ENCODE measurements at regions not wholly inside any gene's neighbourhood (a gene's known extent, or its start where the extent isn't known, plus 50 kb on each side); places are given as distances from the start of the nearest gene placed in this dataset.

DNA sequence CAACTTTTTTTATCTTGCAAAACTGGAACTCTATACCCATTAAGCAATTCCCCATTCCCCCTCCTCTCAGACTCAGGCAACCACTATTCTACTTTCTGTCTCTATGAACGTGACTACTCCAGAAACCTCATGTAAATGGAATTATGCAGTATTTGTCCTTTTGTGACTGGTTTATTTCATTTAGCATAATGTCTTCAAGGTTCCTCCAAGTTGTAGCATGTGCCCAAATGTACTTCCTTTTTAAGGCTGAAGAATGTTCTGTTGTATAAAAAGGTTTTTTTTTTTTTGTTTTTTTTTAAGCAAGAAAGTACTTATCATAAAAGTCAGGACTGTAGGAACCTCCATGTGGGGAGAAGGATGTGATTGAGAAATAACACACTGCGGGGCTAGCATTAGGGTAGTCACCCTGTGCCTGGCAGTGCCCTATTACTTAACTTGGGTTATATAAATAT is 145.3 kb upstream of the FOXN2 start:
- TF ChIP-seq, protein P1, sequence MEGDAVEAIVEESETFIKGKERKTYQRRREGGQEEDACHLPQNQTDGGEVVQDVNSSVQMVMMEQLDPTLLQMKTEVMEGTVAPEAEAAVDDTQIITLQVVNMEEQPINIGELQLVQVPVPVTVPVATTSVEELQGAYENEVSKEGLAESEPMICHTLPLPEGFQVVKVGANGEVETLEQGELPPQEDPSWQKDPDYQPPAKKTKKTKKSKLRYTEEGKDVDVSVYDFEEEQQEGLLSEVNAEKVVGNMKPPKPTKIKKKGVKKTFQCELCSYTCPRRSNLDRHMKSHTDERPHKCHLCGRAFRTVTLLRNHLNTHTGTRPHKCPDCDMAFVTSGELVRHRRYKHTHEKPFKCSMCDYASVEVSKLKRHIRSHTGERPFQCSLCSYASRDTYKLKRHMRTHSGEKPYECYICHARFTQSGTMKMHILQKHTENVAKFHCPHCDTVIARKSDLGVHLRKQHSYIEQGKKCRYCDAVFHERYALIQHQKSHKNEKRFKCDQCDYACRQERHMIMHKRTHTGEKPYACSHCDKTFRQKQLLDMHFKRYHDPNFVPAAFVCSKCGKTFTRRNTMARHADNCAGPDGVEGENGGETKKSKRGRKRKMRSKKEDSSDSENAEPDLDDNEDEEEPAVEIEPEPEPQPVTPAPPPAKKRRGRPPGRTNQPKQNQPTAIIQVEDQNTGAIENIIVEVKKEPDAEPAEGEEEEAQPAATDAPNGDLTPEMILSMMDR (IDR thresholded peaks at IDR 0.05): no peak
- TF ChIP-seq POLR2A (IDR thresholded peaks at IDR 0.05) (no peak), EP300 (IDR thresholded peaks at IDR 0.05) (no peak), POLR2AphosphoS5 (IDR thresholded peaks at IDR 0.05) (no peak)

Data from sigmoid colon (tissue), 4 donors.